Gastrocnemius medialis (tissue), 4 donors: ENCODE measurements at regions not wholly inside any gene's neighbourhood (a gene's known extent, or its start where the extent isn't known, plus 50 kb on each side); places are given as distances from the start of the nearest gene placed in this dataset.
"Not testable (repeated sequence)": the region's sequence is repeated elsewhere in the genome, so short reads cannot be mapped to it uniquely, and the experiment has no call there.

Experiments
- POLR2A ChIP-seq, 2 donors: fragments of 450-650 bp; IDR thresholded peaks; one replicate each; pipeline ENCODE4 v1.6.1; 2017; ENCODE audit warnings: antibody characterized with exemption in 2 of 2, mild to moderate bottlenecking in 2 of 2, moderate library complexity in 2 of 2
- TF ChIP-seq, protein P1 (sequence below), 5 experiments: fragments of 450-650 bp in 3 of 5; fragments of 200-600 bp in 2 of 5; sonication (generic) in 2 of 5; IDR thresholded peaks in 4 of 5; conservative IDR thresholded peaks in 1 of 5; 1 replicate in 4 of 5; 2 replicates in 1 of 5; pipeline ENCODE4 v1.5.1; 2016 to 2019; ENCODE audit warnings: antibody characterized with exemption in 5 of 5, mild to moderate bottlenecking in 3 of 5, moderate library complexity in 3 of 5

DNA sequence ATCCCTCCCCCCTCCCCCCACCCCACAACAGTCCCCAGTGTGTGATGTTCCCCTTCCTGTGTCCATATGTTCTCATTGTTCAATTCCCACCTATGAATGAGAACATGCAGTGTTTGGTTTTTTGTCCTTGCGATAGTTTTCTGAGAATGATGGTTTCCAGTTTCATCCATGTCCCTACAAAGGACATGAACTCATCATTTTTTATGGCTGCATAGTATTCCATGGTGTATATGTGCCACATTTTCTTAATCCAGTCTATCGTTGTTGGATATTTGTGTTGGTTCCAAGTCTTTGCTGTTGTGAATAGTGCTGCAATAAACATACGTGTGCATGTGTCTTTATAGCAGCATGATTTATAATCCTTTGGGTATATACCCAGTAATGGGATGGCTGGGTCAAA lies 263.4 kb upstream of the GAS1 start:
- TF ChIP-seq, protein P1, sequence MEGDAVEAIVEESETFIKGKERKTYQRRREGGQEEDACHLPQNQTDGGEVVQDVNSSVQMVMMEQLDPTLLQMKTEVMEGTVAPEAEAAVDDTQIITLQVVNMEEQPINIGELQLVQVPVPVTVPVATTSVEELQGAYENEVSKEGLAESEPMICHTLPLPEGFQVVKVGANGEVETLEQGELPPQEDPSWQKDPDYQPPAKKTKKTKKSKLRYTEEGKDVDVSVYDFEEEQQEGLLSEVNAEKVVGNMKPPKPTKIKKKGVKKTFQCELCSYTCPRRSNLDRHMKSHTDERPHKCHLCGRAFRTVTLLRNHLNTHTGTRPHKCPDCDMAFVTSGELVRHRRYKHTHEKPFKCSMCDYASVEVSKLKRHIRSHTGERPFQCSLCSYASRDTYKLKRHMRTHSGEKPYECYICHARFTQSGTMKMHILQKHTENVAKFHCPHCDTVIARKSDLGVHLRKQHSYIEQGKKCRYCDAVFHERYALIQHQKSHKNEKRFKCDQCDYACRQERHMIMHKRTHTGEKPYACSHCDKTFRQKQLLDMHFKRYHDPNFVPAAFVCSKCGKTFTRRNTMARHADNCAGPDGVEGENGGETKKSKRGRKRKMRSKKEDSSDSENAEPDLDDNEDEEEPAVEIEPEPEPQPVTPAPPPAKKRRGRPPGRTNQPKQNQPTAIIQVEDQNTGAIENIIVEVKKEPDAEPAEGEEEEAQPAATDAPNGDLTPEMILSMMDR (IDR thresholded peaks at IDR 0.05 in 4 of 5, conservative IDR thresholded peaks at IDR 0.05 in 1 of 5), result not testable (repeated sequence)
- not testable (repeated sequence) for TF ChIP-seq POLR2A (IDR thresholded peaks at IDR 0.05)
